Fibroblast of peridontal ligament (primary cell): ENCODE measurements at regions not wholly inside any gene's neighbourhood (a gene's known extent, or its start where the extent isn't known, plus 50 kb on each side); places are given as distances from the start of the nearest gene placed in this dataset.
"Not testable (repeated sequence)": the region's sequence is repeated elsewhere in the genome, so short reads cannot be mapped to it uniquely, and the experiment has no call there.

Source experiments
- DNase-seq: peaks from one replicate; pipeline ENCODE4 v3.0.0-alpha.2; 2010; ENCODE audit errors: extremely low read depth

DNA sequence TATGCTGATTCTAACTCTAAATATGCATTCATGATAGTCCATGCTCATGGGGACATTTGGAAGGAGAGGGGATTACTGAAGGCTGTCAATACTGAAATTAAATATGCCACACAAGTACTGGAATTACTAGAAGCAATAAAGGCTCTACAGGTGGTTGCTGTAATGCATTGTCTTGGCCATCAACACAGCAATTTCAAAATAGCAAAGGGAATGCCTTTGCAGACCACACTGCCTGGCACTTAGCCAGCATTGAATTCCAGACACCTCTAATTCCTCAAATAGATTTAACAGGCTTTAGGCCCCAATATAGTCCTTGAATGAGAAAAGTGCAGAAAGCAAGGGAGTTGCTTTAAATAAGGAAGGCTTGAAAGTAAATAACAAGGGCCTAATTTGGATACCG, 115.8 kb upstream of the PLCL2 start:
- DNase-seq = no peak

DNA sequence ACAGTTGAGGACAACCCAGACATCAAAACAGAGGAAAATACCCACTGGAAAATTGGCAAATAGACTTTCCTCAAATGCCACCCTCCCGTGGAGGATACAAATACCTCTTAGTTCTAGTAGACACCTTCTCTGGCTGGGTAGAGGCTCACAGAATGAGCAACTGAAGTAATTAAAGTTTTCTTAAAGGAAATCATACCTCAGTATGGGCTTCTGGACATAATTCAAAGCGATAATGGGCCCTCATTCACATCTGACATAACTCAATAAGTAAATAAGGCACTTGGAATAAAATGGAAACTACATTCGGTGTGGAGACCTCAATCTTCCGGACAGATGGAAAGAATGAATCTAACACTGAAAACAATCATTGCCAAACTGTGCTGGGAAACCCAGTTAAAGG, 115.2 kb upstream of the PLCL2 start:
- DNase-seq = no peak

DNA sequence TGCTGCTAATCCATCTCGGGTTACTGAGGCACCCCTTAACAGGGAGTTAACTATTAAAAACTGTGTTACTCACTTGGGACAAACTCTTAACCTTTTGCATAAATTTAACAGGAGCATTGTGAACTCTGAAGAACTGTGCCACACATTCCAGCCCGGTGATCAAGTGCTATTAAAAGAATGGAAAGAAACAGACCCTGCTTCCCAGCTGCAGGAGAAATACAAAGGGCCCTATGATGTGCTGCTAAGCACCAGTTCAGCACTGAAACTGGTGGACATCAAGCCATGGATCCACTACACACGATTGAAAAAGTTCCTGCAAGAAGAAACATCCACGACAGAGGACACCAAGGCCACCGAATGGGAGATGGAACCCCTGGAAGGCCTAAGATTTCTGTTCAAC, 114.7 kb upstream of the PLCL2 start:
- no peak for DNase-seq

DNA sequence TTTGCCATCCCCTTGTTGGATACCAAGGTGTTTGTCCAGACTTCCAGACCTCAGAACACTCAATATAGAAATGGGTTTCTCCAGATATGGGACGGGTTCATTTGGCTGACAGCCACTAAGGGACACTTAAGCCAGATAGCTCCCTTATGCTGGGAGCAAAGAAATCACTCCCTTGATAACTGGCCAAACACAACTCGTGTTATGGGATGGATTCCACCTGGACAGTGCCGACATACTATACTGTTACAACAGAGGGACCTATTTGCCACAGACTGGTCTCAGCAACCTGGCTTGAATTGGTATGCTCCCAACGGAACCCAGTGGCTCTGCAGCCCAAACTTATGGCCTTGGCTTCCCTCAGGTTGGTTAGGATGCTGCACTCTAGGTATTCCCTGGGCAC, 114.0 kb upstream of the PLCL2 start:
- DNase-seq = no peak

DNA sequence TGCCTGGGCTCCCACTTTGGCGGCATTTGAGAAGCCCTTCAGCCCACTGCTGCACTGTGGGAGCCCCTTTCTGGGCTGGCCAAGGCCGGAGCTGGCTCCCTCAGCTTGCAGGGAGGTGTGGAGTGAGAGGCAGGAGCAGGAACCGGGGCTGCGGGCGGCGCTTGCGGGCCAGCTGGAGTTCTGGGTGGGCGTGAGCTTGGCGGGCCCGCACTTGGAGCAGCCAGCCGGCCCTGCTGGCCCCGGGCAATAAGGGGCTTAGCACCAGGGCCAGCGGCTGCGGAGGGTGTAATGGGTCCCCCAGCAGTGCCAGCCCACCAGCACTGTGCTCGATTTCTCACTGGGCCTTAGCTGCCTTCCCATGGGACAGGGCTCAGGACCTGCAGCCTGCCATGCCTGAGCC, 111.2 kb upstream of the PLCL2 start:
- not testable (repeated sequence) for DNase-seq

DNA sequence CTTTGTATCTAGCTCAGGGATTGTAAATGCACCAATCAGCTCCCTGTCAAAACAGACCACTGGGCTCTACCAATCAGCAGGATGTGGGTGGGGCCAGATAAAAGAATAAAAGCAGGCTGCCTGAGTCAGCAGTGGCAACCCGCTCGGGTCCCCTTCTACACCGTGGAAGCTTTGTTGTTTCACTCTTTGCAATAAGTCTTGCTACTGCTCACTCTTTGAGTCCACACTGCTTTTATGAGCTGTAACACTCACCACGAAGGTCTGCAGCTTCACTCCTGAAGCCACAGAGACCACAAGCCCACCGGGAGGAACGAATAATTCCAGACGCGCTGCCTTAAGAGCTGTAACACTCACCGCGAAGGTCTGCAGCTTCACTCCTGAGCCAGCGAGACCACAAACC, 110.2 kb upstream of the PLCL2 start:
- not testable (repeated sequence) for DNase-seq

DNA sequence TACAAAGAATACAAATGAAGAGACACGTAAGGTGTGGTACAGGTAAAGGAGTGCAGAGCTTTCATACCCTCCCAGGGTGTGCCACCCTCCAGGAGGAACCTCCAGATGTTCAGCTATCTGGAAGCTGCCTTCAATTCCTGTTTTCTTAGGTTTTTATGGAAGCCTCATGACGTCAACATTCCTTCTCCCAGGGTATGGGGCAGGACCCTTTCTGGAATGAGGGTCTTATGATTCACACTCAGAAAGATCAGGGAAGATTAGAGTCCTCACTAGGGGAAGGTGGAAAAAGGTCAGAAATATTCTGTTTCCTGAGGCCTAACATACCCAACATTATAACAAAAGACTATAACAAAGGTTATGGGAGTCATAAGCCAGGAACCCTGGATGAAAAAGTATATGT, 99.8 kb upstream of the PLCL2 start:
- no peak for DNase-seq

DNA sequence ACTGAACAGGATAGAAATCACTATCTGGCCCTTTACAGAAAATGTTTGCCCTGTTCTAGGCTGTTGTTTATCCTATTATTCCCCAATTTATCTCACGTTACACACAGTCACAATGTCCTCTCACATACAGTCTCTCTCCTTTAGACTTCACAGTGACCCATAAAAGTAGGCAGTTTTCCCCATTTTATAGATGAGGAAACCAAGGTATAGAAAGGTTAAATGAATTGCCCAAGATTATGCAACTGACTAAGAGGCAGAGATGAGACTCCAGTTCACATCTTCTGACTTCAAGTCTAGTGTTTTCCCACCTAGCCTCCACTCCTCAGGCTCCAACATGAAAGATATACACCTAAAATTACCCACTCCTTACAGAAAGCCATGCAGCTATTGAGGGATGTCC, 99.3 kb upstream of the PLCL2 start:
- DNase-seq = no peak

DNA sequence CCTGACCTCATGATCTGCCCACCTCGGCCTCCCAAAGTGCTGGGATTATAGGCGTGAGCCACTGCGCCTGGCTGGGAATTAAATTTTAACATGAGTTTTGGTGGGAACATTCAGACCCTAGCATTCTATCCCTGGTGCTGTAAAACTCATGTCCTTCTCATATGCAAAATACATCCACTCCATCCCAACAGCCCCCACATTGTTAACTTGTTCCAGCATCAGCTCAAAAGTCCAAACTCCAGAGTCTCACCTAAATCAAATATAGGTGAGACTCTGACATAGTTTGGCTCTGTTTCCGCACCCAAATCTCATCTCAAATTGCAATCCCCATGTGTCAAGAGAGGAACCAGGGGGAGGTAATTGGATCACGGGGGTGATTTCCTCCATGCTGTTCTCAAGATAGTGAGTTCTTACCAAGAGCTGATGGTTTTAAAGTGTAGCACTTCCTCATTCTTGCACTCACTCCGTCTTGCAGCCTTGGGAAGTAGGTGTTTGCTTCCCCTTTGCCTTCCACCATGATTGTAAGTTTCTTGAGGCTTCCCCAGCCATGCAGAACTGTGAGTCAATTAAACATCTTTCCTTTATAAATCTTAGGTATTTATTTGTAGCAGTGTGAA, 96.2 kb upstream of the PLCL2 start:
- no peak for DNase-seq

DNA sequence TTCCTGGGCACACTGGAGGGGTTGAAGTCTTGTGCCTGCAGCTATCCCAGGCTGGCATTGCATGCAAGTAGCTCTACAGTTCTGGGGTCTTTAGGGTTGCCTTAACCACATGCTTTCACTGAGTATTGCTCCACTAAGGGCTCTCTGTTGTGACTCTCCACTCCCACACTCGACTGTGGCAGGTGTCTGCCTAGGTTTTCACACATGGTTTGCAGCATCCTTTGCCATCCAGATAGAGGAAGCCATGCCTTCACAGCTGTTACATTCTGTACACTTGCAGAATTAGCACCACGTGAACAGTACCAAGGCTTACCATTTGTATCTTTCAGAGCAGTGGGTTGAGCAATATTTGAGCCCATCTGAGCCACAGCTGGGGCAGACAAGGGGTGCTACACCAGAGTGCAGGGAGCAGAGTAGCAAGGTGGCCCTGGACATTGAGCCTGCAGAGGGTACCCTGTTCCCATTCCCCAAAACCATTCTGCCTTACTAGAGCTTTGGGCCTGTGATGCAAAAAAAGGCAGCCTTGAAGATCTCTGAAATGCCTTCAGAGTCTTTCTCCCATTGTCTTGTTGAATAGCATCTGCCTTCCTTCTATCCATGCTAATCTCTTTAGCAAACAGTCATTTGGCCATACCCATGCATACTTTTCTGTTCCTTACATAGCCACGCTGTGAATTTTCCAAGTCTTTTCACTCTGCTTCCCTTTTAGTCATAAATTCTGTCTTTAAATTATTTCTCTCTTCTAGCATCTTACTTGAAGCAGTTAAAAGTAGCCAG, 95.2 kb upstream of the PLCL2 start:
- no peak for DNase-seq

DNA sequence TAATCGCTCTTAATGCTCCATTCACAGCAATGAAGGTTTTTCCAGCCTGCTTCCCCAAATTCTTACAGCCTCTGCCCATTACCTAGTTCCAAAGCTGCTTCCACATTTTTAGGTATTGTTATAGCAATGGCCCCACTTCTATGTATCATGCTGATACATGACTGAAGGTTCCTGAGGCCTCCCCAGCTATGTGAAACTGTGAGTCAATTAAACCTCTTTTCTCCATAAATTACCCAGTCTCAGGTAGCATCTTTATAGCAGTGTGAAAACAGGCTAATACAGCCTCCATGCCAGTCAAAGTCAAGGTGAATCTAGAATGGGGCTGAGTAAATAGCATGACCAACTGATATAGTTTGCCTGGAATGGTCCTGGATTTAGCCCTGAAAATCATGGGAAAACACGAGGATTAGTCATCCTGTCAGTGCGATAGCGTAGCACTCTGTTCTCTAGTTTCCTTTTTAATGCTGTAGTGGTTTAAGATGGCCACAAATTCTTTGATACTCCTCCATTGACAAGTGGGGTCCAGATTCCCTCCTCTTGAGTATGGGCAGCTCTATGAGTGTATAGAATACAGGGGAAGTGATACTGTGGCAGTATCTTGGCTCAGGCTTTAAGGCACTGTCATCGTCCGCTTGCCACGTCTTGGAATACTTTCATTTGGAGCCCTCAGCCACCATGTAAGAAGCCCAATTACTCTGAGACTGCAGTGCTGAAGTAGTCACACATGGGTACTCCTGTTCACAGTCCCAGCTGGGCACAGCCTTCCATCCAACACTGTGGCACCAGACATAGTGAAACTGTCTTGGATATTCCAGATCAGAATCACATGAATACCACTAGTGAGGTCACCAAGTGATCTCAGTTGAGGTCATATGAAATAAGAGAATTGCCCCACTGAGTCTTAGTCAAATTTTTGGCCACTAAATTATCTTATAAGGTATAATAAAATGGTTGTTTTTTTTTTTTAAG, 94.0 kb upstream of the PLCL2 start:
- DNase-seq = no peak

DNA sequence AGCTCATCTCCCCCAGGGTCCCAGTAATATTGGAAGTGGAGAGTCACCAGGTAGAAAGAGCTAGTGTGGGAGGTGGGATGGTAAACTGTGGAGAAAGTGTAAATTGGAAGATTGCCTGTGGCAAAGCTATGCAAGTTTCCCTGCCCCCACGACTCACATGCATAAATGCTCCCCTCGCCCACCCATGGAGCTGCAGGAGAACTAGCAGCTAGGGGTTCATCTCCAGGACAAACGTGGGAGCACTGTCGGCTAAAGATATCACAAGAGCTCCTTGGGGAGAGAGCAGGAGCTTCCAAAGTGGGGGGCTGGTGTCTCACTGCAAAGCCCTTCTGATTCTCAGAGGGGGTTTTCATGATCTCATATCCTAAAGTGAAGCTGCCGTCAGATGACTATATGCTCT, 91.4 kb upstream of the PLCL2 start:
- DNase-seq = no peak

DNA sequence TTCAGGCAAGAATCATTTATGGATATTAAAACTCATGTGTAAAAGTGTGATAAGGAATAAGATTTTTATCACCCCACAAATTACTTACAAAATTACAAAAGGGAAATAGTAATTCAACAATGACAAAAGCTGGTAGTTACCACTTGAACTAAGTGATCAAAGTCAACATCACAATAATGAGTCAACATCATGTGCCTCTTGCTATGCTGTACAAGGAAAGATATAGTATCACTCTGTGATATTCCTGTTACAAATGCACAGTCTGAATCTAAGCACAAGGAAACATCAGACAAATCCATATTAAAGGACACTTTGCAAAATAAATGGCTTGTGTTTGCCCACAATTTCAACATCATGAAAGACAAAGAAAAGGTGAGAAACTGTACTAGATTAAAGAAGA, 90.5 kb upstream of the PLCL2 start:
- DNase-seq = no peak

DNA sequence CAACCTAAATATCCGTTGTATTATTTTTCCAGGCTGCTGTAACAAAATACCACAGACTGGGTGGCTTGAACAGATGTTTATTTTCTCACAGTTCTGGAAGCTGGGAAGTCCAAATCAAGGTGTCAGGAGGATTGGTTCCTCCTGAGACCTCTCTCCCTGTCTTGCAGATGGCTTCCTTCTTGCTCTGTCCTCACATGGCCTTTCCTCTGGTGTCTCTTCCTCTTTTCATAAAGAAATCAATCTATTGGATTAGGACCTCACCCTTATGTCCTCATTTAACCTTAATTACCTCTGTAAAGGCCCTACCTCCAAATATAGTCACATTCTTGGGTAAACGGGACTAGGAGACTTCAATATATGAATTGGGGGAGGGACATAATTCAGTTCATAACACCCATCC, 89.2 kb upstream of the PLCL2 start:
- DNase-seq = no peak

DNA sequence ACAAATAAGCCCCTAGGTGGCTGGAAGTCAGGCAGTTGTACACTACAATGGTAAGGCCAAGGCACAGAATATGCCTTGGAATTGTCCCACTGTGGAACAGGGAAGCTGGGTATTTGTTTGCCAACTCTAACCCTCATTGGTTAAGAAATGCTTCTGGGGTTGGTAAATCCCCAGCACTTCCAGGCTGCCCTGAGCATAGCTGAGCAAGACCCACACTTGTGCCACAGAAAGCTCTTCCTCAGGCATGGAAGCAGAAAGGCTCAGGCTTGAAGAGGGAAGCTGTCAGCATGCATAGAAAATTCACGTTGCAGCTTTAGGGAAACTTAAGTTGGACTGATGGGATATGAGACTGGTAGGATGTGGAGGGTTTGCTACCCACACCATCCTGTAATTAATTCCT, 86.9 kb upstream of the PLCL2 start:
- no peak for DNase-seq

DNA sequence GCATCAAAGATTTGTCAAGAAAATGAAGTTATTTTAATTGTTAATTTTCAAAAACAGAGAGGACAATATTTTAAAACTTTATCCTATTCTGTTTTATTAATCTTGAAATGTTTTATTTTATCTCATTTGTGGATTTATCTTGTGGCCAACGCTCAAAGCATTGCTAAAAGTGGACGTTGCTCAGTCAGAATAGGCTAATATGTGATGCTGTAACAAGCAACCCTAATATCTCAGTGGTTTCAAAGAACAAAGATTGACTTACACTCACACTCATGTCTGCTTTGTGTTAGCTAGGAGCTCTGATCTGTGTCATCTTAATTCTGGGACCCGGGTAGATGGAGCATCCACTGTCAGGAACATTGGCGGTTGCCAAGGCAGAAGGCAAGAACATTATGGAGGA, 86.0 kb upstream of the PLCL2 start:
- DNase-seq = no peak

DNA sequence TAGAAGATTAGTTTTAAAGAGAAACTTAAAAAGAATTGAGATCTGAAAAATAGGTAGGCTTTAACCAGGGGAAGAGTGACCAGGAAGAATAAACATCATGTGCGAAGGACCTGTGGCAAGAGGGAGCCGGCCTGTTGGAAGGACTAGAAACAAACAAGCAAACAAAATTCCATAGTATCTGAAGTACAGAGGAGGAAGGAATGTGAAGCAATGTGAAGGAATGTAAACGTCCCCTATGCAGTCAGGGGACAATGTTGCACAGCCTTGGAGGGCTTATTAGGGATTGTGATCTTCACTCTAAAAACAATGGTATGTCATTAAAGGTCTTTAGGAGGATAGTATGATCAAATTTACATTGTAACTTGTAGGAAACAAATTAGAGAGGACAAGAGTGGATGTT, 84.4 kb upstream of the PLCL2 start:
- DNase-seq = no peak

DNA sequence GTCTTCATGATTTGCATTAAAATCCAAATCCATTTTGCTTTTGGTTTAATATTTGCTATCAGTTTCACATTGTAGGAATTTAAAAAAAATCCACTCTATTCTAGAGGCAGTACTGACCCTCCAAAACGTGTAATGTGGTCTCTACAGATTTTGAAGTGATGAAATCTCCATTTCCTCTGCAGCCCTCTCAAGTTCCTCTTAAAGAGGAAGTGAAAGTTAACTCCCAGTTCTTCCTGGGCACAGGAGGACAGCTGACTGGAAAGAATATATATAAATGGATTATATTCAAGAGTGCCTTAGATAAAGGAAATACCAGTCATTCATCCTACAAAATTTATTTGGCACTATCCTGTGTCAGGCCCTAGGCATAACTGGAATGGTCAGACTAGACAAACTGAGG, 83.5 kb upstream of the PLCL2 start:
- peak; percentile 17 for DNase-seq

DNA sequence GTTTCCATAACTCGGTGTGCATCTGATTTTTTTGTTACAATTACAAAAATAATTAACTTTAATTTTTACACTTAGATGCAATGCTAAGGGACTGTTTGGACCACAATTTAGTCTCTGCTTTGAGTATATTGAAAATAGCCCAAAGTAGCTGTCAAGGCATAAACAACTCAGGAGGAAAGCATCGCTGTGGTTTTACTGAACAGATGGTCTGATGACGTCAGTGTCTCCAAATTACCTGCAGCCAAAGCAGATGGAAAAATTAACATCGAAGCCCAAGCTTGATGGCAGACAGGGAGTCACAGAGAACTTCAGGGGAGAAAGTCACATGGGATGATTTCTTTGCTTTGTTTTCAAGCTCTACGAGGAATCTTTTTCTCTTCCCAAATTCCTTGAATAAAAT, 83.1 kb upstream of the PLCL2 start:
- DNase-seq = peak; percentile 44

DNA sequence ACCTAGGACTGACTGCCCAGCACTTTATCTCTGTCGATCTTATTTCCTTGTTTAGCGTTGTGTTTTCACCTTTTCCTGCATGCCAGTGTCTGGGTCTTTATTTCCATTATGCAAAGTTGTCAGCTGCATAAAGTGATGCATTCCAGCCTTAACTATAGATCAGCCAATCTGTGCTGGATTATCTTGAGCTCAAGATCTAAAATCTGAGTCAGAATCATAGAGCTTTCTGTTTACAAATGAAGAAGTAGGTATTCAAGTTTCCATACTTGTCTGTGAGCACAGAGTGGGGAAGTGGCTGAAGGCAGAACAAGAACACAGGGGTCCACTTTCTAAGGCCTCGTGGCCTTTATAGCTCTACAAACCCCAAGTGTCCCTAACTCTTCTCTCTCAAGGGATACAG, 82.4 kb upstream of the PLCL2 start:
- no peak for DNase-seq

DNA sequence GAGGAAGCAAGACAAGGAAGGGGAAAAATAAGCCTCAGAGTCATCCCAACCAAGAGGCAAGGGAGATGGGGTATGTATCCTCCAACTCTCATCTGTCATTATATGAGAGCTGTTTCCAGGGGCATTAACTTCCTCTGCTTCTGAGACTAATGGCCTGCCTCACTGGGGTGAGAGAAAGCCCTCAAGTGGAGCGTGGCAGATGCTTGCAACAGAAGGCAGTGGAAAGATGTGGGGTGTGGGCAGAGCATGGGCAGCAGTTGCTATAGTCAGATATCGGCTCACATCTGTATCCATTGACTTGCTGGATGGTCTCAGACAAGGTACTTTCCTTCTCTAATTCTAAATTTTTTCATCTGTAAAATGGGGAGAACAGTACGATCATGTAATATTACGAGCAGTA, 81.7 kb upstream of the PLCL2 start:
- no peak for DNase-seq

DNA sequence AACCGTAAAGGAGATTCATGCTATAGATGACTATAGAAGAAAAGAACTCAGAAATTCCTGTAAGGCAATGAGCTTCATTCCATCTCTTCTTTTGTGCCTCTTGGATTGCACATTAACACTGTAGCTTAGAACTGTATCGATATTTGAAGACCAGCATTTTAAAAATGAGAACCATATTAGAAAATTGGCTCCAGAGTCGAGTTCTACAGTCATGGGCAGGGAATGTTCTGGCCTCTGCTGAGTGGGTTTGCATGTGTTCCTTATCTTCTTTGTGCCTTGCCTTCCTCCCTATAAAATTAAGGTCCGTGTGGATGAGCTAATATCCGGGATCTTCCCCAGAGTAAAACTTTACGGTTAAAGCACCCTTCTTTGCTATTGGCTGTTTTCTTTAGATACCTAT, 77.4 kb upstream of the PLCL2 start:
- peak; percentile 63 for DNase-seq
